ENCODE measurements at regions not wholly inside any gene's neighbourhood (a gene's known extent, or its start where the extent isn't known, plus 50 kb on each side); places are given as distances from the start of the nearest gene placed in this dataset.

DNA sequence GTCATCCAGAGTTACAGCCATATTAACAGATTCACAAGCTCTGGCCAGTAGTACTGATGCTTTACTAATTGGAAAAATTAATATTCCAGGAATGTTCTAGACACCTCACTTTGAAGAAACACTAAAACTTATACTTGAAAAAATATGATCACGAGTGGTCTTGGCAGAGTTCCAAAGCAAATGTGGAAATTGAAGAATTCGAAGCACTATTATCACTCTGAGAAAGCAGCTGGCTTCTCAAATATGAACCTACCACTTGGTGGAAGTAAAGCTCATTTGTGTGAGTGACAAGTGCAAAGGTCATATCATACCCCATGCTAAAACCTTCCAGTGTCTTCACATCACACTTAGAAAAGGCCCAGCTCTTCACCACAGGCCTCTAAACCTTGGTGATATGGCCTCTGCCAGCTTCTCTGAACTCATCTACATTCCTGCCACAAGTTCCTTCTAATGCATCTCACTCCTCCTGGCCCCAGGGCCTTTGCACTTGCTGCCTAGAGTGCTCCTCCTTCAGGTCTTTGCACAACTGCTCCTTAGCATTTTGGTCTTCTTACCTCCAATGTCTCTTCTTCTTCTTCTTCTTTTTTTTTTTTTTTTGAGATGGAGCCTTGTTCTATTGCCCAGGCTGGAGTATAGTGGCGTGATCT lies 175.7 kb upstream of the SMIM23 start:
- in situ Hi-C loops (cut with MboI; ENCODE audit: low sequenced_read_pairs) = no loop called here
- no peak overlapping the region for H3K4me3 ChIP-seq
- H3K36me3 ChIP-seq (replicated peaks) = no peaks in the 10 kb centered on the region
- no peaks in the 10 kb centered on the region for H3K9me3 ChIP-seq
- no peaks in the 10 kb centered on the region for H3K4me1 ChIP-seq
- H3K27me3 ChIP-seq (ENCODE audit: low read depth) = no peaks in the 10 kb centered on the region
- DNase-seq (ENCODE audit: low spot score in 2 of 2) = no peak

DNA sequence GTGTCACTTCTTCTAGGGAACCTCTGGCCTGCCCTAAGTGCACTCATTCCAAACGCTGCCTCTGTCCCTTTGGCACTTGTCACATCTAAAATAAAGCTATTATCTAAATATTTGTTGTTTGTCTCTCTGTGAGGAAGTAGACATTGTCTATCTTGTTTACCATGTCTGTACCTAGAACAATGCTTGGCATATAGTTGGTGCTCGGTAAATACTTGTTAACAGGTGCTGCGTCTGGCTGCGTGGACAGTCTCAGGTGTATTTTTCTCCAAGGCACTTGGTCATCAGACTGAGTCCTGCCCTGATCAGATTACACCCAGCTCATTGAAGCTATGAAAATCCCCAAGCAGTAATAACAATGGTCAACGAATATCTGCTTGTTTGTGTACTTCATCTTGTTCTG lies 174.9 kb upstream of the SMIM23 start:
- no peak overlapping the region for H3K4me3 ChIP-seq
- H3K4me1 ChIP-seq = no peaks in the 10 kb centered on the region
- in situ Hi-C loops (cut with MboI; ENCODE audit: low sequenced_read_pairs) = no loop called here
- H3K36me3 ChIP-seq (replicated peaks) = no peaks in the 10 kb centered on the region
- no peaks in the 10 kb centered on the region for H3K27me3 ChIP-seq (ENCODE audit: low read depth)
- no peak for DNase-seq (ENCODE audit: low spot score in 2 of 2)
- H3K9me3 ChIP-seq = no peaks in the 10 kb centered on the region

- Histone ChIP-seq H3K27me3 (ENCODE audit: low read depth) (no peaks in the 10 kb centered on the region), H3K4me1 (no peaks in the 10 kb centered on the region), H3K36me3 (replicated peaks) (no peaks in the 10 kb centered on the region), H3K9me3 (no peaks in the 10 kb centered on the region), H3K4me3 (no peak overlapping the region)
- no peak for DNase-seq (ENCODE audit: low spot score in 2 of 2)
- in situ Hi-C loops (cut with MboI; ENCODE audit: low sequenced_read_pairs) = no loop called here
Measured at GRCh38 chr5:171612749-171613148, 172.9 kb upstream of the SMIM23 start.

DNA sequence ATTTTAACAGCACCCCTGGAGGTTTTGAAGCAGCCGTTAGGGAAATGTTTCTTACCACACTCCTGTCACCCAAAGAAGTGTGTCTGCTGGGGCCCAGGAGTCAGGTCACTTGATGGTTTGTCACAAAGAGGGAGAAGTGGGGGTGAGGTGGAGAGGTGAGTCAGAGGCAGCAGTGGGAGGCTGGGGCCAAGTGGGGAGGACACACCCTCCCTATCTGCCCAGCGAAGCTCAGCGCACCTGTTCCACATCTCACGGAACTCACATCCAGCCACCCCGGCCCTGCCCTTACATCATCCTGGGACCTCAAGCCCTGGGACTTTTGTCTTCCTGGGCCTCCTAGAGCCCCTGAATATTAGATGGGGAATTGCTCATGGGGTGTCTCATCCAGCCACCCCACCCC lies 171.1 kb upstream of the SMIM23 start:
- no peaks in the 10 kb centered on the region for H3K27me3 ChIP-seq (ENCODE audit: low read depth)
- H3K4me3 ChIP-seq = no peak overlapping the region
- H3K4me1 ChIP-seq = no peaks in the 10 kb centered on the region
- no peaks in the 10 kb centered on the region for H3K36me3 ChIP-seq (replicated peaks)
- in situ Hi-C loops (cut with MboI; ENCODE audit: low sequenced_read_pairs) = no loop called here
- H3K9me3 ChIP-seq = no peaks in the 10 kb centered on the region
- DNase-seq (ENCODE audit: low spot score in 2 of 2) = no peak

DNA sequence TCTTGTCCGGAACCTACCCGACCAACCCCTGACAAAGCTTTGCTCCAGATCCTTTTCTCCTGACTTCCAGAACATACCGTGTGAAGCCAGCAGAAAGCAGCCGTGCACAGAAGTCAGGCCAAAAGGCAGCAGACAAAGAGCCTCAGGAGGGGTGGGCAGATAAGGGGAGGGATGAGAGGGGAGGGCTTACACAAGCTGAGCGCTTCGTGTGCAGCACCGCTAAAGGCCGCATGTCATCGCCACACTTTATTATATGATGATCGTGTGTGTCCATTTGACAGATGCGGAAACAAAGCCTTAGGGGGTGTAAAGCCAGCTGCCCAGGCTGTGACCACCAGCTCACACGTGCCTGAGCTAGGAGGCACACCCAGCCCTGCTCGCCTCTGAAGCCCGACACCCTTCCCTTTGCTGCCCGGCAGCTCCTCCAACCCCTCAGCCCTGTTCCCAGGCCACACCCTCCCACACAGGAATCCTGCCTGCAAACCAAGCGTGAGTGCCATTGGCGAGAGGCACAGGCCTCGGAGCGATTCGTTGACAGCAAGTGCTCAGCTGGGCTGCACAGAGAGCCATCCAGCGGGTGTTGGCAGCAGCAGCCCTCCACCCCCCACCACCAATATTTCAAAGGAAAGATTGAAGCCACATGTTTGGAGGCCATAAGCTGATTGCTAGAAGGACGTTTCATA lies 170.5 kb upstream of the SMIM23 start:
- in situ Hi-C loops (cut with MboI; ENCODE audit: low sequenced_read_pairs) = no loop called here
- H3K4me1 ChIP-seq = no peaks in the 10 kb centered on the region
- peak in 1 of 2 experiments; percentile 22 for DNase-seq (ENCODE audit: low spot score in 2 of 2)
- H3K27me3 ChIP-seq (ENCODE audit: low read depth) = no peaks in the 10 kb centered on the region
- H3K36me3 ChIP-seq (replicated peaks) = no peaks in the 10 kb centered on the region
- no peak overlapping the region for H3K4me3 ChIP-seq
- H3K9me3 ChIP-seq = no peaks in the 10 kb centered on the region

GRCh38 chr5:171615705-171616640 lies 169.6 kb upstream of the SMIM23 start:
- in situ Hi-C loops (cut with MboI; ENCODE audit: low sequenced_read_pairs) = no loop called here
- no peaks in the 10 kb centered on the region for H3K4me1 ChIP-seq
- no peak for DNase-seq (ENCODE audit: low spot score in 2 of 2)
- H3K36me3 ChIP-seq (replicated peaks) = no peaks in the 10 kb centered on the region
- no peaks in the 10 kb centered on the region for H3K9me3 ChIP-seq
- no peaks in the 10 kb centered on the region for H3K27me3 ChIP-seq (ENCODE audit: low read depth)
- H3K4me3 ChIP-seq = no peak overlapping the region

- in situ Hi-C loops (cut with MboI; ENCODE audit: low sequenced_read_pairs) = no loop called here
- Histone ChIP-seq H3K4me3 (no peak overlapping the region), H3K27me3 (ENCODE audit: low read depth) (no peaks in the 10 kb centered on the region), H3K4me1 (no peaks in the 10 kb centered on the region), H3K36me3 (replicated peaks) (no peaks in the 10 kb centered on the region), H3K9me3 (no peaks in the 10 kb centered on the region)
- DNase-seq (ENCODE audit: low spot score in 2 of 2) = no peak
Measured at GRCh38 chr5:171617266-171617665, 168.4 kb upstream of the SMIM23 start.

GRCh38 chr5:171617817-171618591 lies 167.6 kb upstream of the SMIM23 start:
- H3K9me3 ChIP-seq = no peaks in the 10 kb centered on the region
- H3K4me1 ChIP-seq = no peaks in the 10 kb centered on the region
- H3K36me3 ChIP-seq (replicated peaks) = no peaks in the 10 kb centered on the region
- no peak for DNase-seq (ENCODE audit: low spot score in 2 of 2)
- in situ Hi-C loops (cut with MboI; ENCODE audit: low sequenced_read_pairs) = no loop called here
- H3K4me3 ChIP-seq = no peak overlapping the region
- no peaks in the 10 kb centered on the region for H3K27me3 ChIP-seq (ENCODE audit: low read depth)

DNA sequence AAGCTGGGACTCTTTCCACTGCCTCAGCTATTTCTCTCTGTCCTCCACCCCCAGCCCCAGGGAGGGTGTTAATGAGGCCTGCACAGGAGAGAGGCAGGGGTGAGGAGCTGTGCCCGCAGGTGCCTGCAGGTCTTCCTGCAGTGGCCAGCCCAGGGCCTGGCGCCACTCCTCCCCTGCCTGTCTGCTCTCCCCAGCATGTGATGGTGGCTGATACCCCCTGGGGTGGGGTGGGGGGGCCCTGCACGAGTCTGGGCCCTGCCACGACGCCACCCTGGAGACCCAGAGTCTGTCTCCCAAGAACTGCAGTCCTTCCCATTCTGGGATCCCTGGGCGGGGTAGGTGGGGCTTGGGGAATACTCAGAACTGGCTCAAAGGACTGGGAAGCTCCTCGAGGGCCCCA lies 166.4 kb upstream of the SMIM23 start:
- H3K9me3 ChIP-seq = no peaks in the 10 kb centered on the region
- DNase-seq (ENCODE audit: low spot score in 2 of 2) = no peak
- no peaks in the 10 kb centered on the region for H3K27me3 ChIP-seq (ENCODE audit: low read depth)
- no peaks in the 10 kb centered on the region for H3K36me3 ChIP-seq (replicated peaks)
- no peak overlapping the region for H3K4me3 ChIP-seq
- no peaks in the 10 kb centered on the region for H3K4me1 ChIP-seq
- in situ Hi-C loops (cut with MboI; ENCODE audit: low sequenced_read_pairs) = no loop called here

DNA sequence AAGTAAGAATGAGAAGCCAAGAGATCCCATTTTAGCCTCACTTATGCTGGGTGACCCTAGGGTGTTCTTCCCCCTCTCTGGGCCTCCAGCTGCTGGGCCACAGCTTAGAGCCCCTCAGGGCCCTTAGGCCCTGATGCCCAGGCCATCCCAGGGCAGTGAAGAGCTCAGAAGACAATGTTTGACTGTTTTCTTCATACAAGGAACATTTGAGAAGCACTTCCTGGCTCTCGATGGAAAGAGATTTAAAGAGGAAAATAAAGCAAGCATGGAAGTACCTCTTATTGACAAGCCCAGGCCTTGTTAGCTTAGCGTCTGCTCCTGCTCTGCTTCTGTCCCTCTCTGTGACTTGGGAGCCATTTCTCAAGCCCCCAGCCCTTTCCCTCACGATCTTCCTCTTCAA lies 165.9 kb upstream of the SMIM23 start:
- in situ Hi-C loops (cut with MboI; ENCODE audit: low sequenced_read_pairs) = no loop called here
- Histone ChIP-seq H3K4me3 (no peak overlapping the region), H3K4me1 (no peaks in the 10 kb centered on the region), H3K9me3 (no peaks in the 10 kb centered on the region), H3K27me3 (ENCODE audit: low read depth) (no peaks in the 10 kb centered on the region), H3K36me3 (replicated peaks) (no peaks in the 10 kb centered on the region)
- DNase-seq (ENCODE audit: low spot score in 2 of 2) = no peak

GRCh38 chr5:171622010-171622409 lies 163.6 kb upstream of the SMIM23 start:
- DNase-seq (ENCODE audit: low spot score in 2 of 2) = no peak
- Histone ChIP-seq H3K4me1 (no peaks in the 10 kb centered on the region), H3K27me3 (ENCODE audit: low read depth) (no peaks in the 10 kb centered on the region), H3K9me3 (no peaks in the 10 kb centered on the region), H3K4me3 (no peak overlapping the region), H3K36me3 (replicated peaks) (no peaks in the 10 kb centered on the region)
- in situ Hi-C loops (cut with MboI; ENCODE audit: low sequenced_read_pairs) = no loop called here

GRCh38 chr5:171623107-171623506 lies 162.5 kb upstream of the SMIM23 start:
- Histone ChIP-seq H3K27me3 (ENCODE audit: low read depth) (no peaks in the 10 kb centered on the region), H3K4me3 (no peak overlapping the region)
- in situ Hi-C loops (cut with MboI; ENCODE audit: low sequenced_read_pairs) = no loop called here

GRCh38 chr5:171623551-171624097 lies 162.0 kb upstream of the SMIM23 start:
- Histone ChIP-seq H3K4me1 (no peaks in the 10 kb centered on the region), H3K9me3 (no peaks in the 10 kb centered on the region), H3K27me3 (ENCODE audit: low read depth) (no peaks in the 10 kb centered on the region), H3K4me3 (no peak overlapping the region), H3K36me3 (replicated peaks) (no peaks in the 10 kb centered on the region)
- in situ Hi-C loops (cut with MboI; ENCODE audit: low sequenced_read_pairs) = no loop called here
- DNase-seq (ENCODE audit: low spot score in 2 of 2) = no peak

More at GRCh38 chr5:171623107-171623506, 162.5 kb upstream of the SMIM23 start:
- Histone ChIP-seq H3K4me1 (no peaks in the 10 kb centered on the region), H3K36me3 (replicated peaks) (no peaks in the 10 kb centered on the region), H3K9me3 (no peaks in the 10 kb centered on the region)
- no peak for DNase-seq (ENCODE audit: low spot score in 2 of 2)

All from HAP-1 (cell line).